CD4-positive, CD25-positive, alpha-beta regulatory T cell (primary cell): ENCODE measurements at regions not wholly inside any gene's neighbourhood (a gene's known extent, or its start where the extent isn't known, plus 50 kb on each side); places are given as distances from the start of the nearest gene placed in this dataset.

Experiments used
- ATAC-seq, 2 donors: fragments of 150-1000 bp; cut with Tn5 transposase; one replicate each; pipeline ENCODE4 v1.10.0; 2021; ENCODE audit warnings: low read depth in 2 of 2, moderate number of reproducible peaks in 2 of 2, moderate library complexity in 1 of 2
- DNase-seq, 3 donors: peaks; one replicate each; pipeline versions ENCODE4 v3.0.0 to v3.0.0-alpha.2; 2012 to 2022; ENCODE audit warnings: mixed read lengths in 1 of 3
- H3K27ac ChIP-seq: one replicate; pipeline ENCODE4 v1.7.0; 2013; ENCODE audit warnings: mild to moderate bottlenecking, low read length; ENCODE audit not compliant: insufficient read depth, poor library complexity, severe bottlenecking
- H3K27me3 ChIP-seq: one replicate; pipeline ENCODE4 v1.7.0; 2013; ENCODE audit warnings: low read length; ENCODE audit not compliant: control insufficient read depth, insufficient read depth
- H3K36me3 ChIP-seq: one replicate; pipeline ENCODE4 v1.7.0; 2013; ENCODE audit warnings: mild to moderate bottlenecking, low read length, moderate library complexity; ENCODE audit not compliant: control insufficient read depth, insufficient read depth
- H3K4me1 ChIP-seq: 2 replicates; pipeline ENCODE4 v1.7.0; 2013; ENCODE audit warnings: mild to moderate bottlenecking, low read length; ENCODE audit not compliant: insufficient read depth, control insufficient read depth, poor library complexity, severe bottlenecking
- H3K4me3 ChIP-seq: one replicate; pipeline ENCODE4 v1.7.0; 2013; ENCODE audit warnings: low read depth, mild to moderate bottlenecking, low read length, moderate library complexity
- H3K9me3 ChIP-seq, 2 experiments: 1 replicate in 1 of 2; 2 replicates in 1 of 2; pipeline ENCODE4 v1.7.0; 2013; ENCODE audit warnings: low read length in 2 of 2, mild to moderate bottlenecking in 1 of 2, moderate library complexity in 1 of 2; ENCODE audit not compliant: control insufficient read depth in 2 of 2
- H3K27ac Mint-ChIP-seq, 3 donors: one replicate each; pipeline ENCODE4 v1.8.0; 2020 to 2022; ENCODE audit warnings: mild to moderate bottlenecking in 3 of 3, mixed read lengths in 3 of 3, moderate library complexity in 2 of 3
- H3K27me3 Mint-ChIP-seq: one replicate; pipeline ENCODE4 v1.8.0; 2022; ENCODE audit warnings: mild to moderate bottlenecking, mixed read lengths
- H3K36me3 Mint-ChIP-seq: one replicate; pipeline ENCODE4 v1.8.0; 2020; ENCODE audit warnings: mixed read lengths
- H3K4me1 Mint-ChIP-seq, 4 donors: one replicate each; pipeline ENCODE4 v1.8.0; 2020 to 2022; ENCODE audit warnings: mixed read lengths in 4 of 4, mild to moderate bottlenecking in 1 of 4
- H3K4me3 Mint-ChIP-seq, 4 donors: one replicate each; pipeline ENCODE4 v1.8.0; 2020 to 2022; ENCODE audit warnings: mild to moderate bottlenecking in 4 of 4, mixed read lengths in 4 of 4, moderate library complexity in 3 of 4
- H3K9me3 Mint-ChIP-seq, 7 donors: one replicate each; pipeline ENCODE4 v1.8.0; 2020 to 2022; ENCODE audit warnings: mixed read lengths in 7 of 7, mild to moderate bottlenecking in 3 of 7, moderate library complexity in 2 of 7

- H3K27me3 ChIP-seq: peaks cover 2% of the 10 kb centered on the region
- H3K36me3 ChIP-seq: no peaks in the 10 kb centered on the region
- Mint-ChIP-seq H3K4me1 (no peaks in the 10 kb centered on the region), H3K27ac (no peak overlapping the region), H3K4me3 (no peak overlapping the region), H3K27me3 (peaks cover 32% of the 10 kb centered on the region), H3K9me3 (peaks cover 0 to 5% (median 0%) of the 10 kb centered on the region in 7 donors), H3K36me3 (no peaks in the 10 kb centered on the region)
- no peak overlapping the region for H3K27ac ChIP-seq
- DNase-seq: no peak
- no peak overlapping the region for H3K4me3 ChIP-seq
- no peak for ATAC-seq
- H3K4me1 ChIP-seq: no peaks in the 10 kb centered on the region
- H3K9me3 ChIP-seq: no peaks in the 10 kb centered on the region
These were observed 102.0 kb upstream of the MRPS22 start for GRCh38 chr3:139241783-139242182.

GRCh38 chr3:139243710-139244109, 100.1 kb upstream of the MRPS22 start:
- no peaks in the 10 kb centered on the region for H3K36me3 Mint-ChIP-seq
- no peaks in the 10 kb centered on the region for H3K4me1 Mint-ChIP-seq
- Histone ChIP-seq H3K4me3 (no peak overlapping the region), H3K27me3 (peaks cover 3% of the 10 kb centered on the region), H3K36me3 (no peaks in the 10 kb centered on the region), H3K27ac (no peak overlapping the region), H3K4me1 (no peaks in the 10 kb centered on the region), H3K9me3 (no peaks in the 10 kb centered on the region)
- H3K27ac Mint-ChIP-seq: no peak overlapping the region
- no peak overlapping the region for H3K4me3 Mint-ChIP-seq
- no peak for ATAC-seq
- peaks cover 0 to 5% (median 0%) of the 10 kb centered on the region in 7 donors for H3K9me3 Mint-ChIP-seq
- H3K27me3 Mint-ChIP-seq: peaks cover 23% of the 10 kb centered on the region
- DNase-seq: no peak

GRCh38 chr3:139248593-139249255, 95.1 kb upstream of the MRPS22 start:
- no peaks in the 10 kb centered on the region for H3K36me3 ChIP-seq
- Mint-ChIP-seq H3K36me3 (no peaks in the 10 kb centered on the region), H3K27me3 (peaks cover 10% of the 10 kb centered on the region), H3K27ac (no peak overlapping the region), H3K9me3 (peaks cover 0 to 4% (median 0%) of the 10 kb centered on the region in 7 donors), H3K4me3 (no peak overlapping the region), H3K4me1 (no peaks in the 10 kb centered on the region)
- no peak for DNase-seq
- no peak for ATAC-seq
- H3K4me3 ChIP-seq: no peak overlapping the region
- H3K4me1 ChIP-seq: no peaks in the 10 kb centered on the region
- no peaks in the 10 kb centered on the region for H3K9me3 ChIP-seq
- H3K27ac ChIP-seq: no peak overlapping the region
- H3K27me3 ChIP-seq: peaks cover 4% of the 10 kb centered on the region

- Mint-ChIP-seq H3K4me3 (no peak overlapping the region), H3K9me3 (peaks cover 0 to 2% (median 0%) of the 10 kb centered on the region in 7 donors), H3K36me3 (no peaks in the 10 kb centered on the region), H3K4me1 (no peaks in the 10 kb centered on the region), H3K27ac (no peak overlapping the region), H3K27me3 (peaks cover 7% of the 10 kb centered on the region)
- no peaks in the 10 kb centered on the region for H3K9me3 ChIP-seq
- DNase-seq (no peak), ATAC-seq (no peak)
- no peaks in the 10 kb centered on the region for H3K4me1 ChIP-seq
- no peak overlapping the region for H3K27ac ChIP-seq
- H3K27me3 ChIP-seq: peaks cover 2% of the 10 kb centered on the region
- no peaks in the 10 kb centered on the region for H3K36me3 ChIP-seq
- H3K4me3 ChIP-seq: no peak overlapping the region
These were observed 92.3 kb upstream of the MRPS22 start for GRCh38 chr3:139251529-139251928.

- H3K9me3 Mint-ChIP-seq: peaks cover 0 to 1% (median 0%) of the 10 kb centered on the region in 7 donors
- H3K36me3 ChIP-seq: no peaks in the 10 kb centered on the region
- H3K27me3 ChIP-seq: peaks cover 2% of the 10 kb centered on the region
- no peak overlapping the region for H3K4me3 ChIP-seq
- ATAC-seq (no peak), DNase-seq (no peak)
- H3K27ac ChIP-seq: no peak overlapping the region
- H3K36me3 Mint-ChIP-seq: no peaks in the 10 kb centered on the region
- peaks cover 6% of the 10 kb centered on the region for H3K27me3 Mint-ChIP-seq
- no peaks in the 10 kb centered on the region for H3K4me1 Mint-ChIP-seq
- no peak overlapping the region for H3K27ac Mint-ChIP-seq
- H3K9me3 ChIP-seq: no peaks in the 10 kb centered on the region
- no peaks in the 10 kb centered on the region for H3K4me1 ChIP-seq
- H3K4me3 Mint-ChIP-seq: no peak overlapping the region
These were observed 91.1 kb upstream of the MRPS22 start for GRCh38 chr3:139252719-139253118.

GRCh38 chr3:139258276-139258675, 85.5 kb upstream of the MRPS22 start:
- DNase-seq (no peak), ATAC-seq (no peak)
- H3K9me3 ChIP-seq: no peaks in the 10 kb centered on the region
- peaks cover 5% of the 10 kb centered on the region for H3K27me3 Mint-ChIP-seq
- no peaks in the 10 kb centered on the region for H3K36me3 Mint-ChIP-seq
- H3K4me3 ChIP-seq: no peak overlapping the region
- no peak overlapping the region for H3K27ac ChIP-seq
- no peaks in the 10 kb centered on the region for H3K27me3 ChIP-seq
- H3K4me1 Mint-ChIP-seq: no peaks in the 10 kb centered on the region
- H3K36me3 ChIP-seq: no peaks in the 10 kb centered on the region
- peaks cover 0 to 1% (median 0%) of the 10 kb centered on the region in 7 donors for H3K9me3 Mint-ChIP-seq
- H3K4me3 Mint-ChIP-seq: no peak overlapping the region
- H3K27ac Mint-ChIP-seq: no peak overlapping the region
- H3K4me1 ChIP-seq: no peaks in the 10 kb centered on the region

GRCh38 chr3:139259398-139259797, 84.4 kb upstream of the MRPS22 start:
- H3K4me1 Mint-ChIP-seq: no peaks in the 10 kb centered on the region
- Histone ChIP-seq H3K27ac (no peak overlapping the region), H3K36me3 (no peaks in the 10 kb centered on the region), H3K27me3 (no peaks in the 10 kb centered on the region), H3K9me3 (no peaks in the 10 kb centered on the region), H3K4me3 (no peak overlapping the region), H3K4me1 (no peaks in the 10 kb centered on the region)
- no peak overlapping the region for H3K27ac Mint-ChIP-seq
- ATAC-seq: no peak
- peaks cover 5% of the 10 kb centered on the region for H3K27me3 Mint-ChIP-seq
- H3K4me3 Mint-ChIP-seq: no peak overlapping the region
- H3K36me3 Mint-ChIP-seq: no peaks in the 10 kb centered on the region
- DNase-seq: no peak
- H3K9me3 Mint-ChIP-seq: peaks cover 0 to 1% (median 0%) of the 10 kb centered on the region in 7 donors

- H3K4me3 Mint-ChIP-seq: no peak overlapping the region
- ATAC-seq (no peak), DNase-seq (no peak)
- H3K4me1 Mint-ChIP-seq: no peaks in the 10 kb centered on the region
- Histone ChIP-seq H3K4me1 (no peaks in the 10 kb centered on the region), H3K4me3 (no peak overlapping the region), H3K9me3 (no peaks in the 10 kb centered on the region), H3K27me3 (no peaks in the 10 kb centered on the region), H3K36me3 (no peaks in the 10 kb centered on the region), H3K27ac (no peak overlapping the region)
- H3K9me3 Mint-ChIP-seq: peaks cover 0 to 1% (median 0%) of the 10 kb centered on the region in 7 donors
- H3K27ac Mint-ChIP-seq: no peak overlapping the region
- H3K36me3 Mint-ChIP-seq: no peaks in the 10 kb centered on the region
- peaks cover 5% of the 10 kb centered on the region for H3K27me3 Mint-ChIP-seq
These were observed 83.8 kb upstream of the MRPS22 start for GRCh38 chr3:139260041-139260486.
